HS-5 (cell line): ENCODE measurements at regions not wholly inside any gene's neighbourhood (a gene's known extent, or its start where the extent isn't known, plus 50 kb on each side); places are given as distances from the start of the nearest gene placed in this dataset.
"Not testable (repeated sequence)": the region's sequence is repeated elsewhere in the genome, so short reads cannot be mapped to it uniquely, and the experiment has no call there.

Experiments
- DNase-seq: peaks from one replicate; pipeline ENCODE4 v3.0.0-alpha.2; 2012; ENCODE audit warnings: low read depth

DNA sequence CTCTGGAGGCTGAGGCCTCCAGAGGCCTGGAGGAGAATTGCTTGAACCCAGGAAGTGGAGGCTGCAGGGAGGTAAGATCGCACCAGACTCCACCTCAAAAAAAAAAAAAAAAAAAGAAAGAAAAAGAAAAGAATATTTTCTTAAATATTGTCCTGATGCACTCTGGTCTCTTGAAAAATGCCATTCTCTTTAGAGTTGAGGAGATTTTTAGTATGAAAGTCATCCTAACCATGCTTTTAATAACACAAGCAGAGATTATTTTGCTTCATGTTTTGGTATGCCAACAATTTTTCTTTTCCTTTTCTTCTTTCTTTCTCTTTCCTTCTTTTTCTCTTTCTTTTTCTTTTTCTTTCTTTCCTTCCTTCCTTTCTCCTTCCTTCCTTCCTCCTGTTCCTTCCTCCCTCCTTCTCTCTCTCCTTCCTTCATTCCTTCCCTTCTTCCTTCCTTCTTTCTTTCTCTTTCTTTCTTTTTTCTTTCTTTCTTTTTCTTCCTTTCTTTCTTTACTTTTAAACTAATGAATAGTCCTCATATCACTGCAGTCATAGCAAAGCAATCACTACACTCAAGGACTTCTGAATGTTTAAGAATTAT lies 116.9 kb upstream of the CCNH start:
- DNase-seq: no peak

- no peak for DNase-seq
These were observed 113.4 kb upstream of the CCNH start for GRCh38 chr5:87526131-87526530.

DNA sequence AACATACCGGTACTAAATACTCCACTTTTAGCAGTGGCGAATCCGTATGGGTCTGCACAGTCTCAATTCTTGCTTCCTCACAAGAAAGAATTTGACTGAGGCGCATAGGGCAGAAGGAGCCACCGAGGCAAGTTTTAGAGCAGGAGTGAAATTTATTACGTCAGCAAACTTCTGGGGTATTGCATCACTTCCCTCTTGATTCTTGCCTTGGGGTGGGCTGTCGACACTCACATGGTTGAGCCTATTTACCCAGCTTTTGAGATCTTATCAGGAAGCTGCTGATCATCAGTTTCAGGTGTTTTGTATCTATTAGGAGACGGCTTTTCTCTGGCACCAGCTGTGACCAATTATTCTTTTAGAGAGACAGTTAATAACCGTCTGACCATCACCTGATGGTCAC lies 111.5 kb upstream of the CCNH start:
- no peak for DNase-seq

DNA sequence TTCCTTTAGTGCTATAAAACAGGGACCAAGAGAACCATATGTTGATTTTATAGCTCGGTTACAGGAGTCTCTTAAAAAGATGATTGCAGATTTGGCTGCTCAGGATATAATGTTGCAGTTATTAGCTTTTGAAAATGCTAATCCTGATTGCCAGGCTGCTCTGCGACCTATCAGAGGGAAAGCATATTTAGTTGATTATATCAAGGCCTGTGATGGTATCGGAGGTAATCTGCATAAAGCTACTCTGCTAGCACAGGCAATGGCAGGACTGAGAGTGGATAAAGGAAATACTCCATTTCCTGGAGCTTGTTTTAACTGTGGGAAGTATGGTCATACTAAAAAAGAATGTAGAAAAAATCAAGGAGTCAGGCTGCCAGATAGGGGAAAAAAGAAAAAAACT lies 99.0 kb upstream of the CCNH start:
- not testable (repeated sequence) for DNase-seq

GRCh38 chr5:87503004-87503403 lies 90.3 kb upstream of the CCNH start:
- DNase-seq: no peak

DNA sequence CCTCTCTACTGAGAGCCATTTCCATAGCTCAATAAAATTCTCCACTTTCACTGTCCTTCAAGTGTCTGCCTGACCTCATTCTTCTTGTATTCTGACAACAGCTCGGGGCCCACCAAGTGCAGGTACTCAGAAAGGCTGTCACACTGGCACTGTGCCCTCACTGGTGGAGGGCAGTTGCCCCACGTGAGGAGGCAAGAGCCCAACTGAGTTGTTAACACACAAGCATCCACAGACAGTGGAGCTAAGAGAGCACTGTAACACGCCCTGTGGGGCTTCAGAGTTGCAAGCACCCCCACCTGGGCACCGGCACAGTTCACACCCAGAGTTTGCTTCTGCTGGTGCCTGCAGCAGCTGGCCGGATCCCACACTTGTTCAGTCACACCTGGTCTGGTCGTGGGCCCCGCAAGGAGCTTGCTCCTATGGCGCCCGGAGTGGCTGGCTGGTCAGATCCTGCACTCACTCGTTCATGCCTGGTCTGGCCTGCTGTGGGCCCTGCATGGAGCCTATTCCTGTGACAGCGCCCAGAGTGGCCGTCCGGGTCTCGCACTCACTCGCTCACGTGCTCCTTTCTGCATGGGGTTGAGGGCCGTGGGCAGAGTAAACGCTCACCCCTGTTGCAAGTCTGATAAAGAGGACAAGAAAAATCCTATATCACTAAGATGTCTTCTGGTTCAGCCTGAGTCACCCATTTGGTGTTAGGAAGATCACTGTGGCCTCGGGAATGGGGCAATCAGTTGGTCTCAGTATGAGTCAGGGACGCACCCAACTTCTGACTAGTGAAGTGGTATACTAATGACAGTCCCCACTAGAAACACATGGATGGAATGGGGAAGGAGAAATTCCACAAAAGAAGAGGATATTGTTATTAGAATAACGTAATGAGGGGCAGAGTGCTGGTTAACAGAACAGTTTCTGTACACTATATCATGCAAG lies 87.0 kb upstream of the CCNH start:
- DNase-seq: peak; percentile 61
